GM23248 (cell line): ENCODE measurements at regions not wholly inside any gene's neighbourhood (a gene's known extent, or its start where the extent isn't known, plus 50 kb on each side); places are given as distances from the start of the nearest gene placed in this dataset.

Experiments used
- EZH2 ChIP-seq: fragments of 200-600 bp; sonication (generic); IDR thresholded peaks from 2 replicates; pipeline ENCODE4 v1.6.1; 2018; ENCODE audit warnings: antibody characterized with exemption, mild to moderate bottlenecking; ENCODE audit not compliant: insufficient read depth, poor library complexity, severe bottlenecking
- EZH2phosphoT487 ChIP-seq: fragments of 200-600 bp; sonication (generic); IDR thresholded peaks from 2 replicates; pipeline ENCODE4 v1.6.1; 2018; ENCODE audit warnings: antibody characterized with exemption, moderate library complexity, mild to moderate bottlenecking, low read depth; ENCODE audit not compliant: insufficient read depth

DNA sequence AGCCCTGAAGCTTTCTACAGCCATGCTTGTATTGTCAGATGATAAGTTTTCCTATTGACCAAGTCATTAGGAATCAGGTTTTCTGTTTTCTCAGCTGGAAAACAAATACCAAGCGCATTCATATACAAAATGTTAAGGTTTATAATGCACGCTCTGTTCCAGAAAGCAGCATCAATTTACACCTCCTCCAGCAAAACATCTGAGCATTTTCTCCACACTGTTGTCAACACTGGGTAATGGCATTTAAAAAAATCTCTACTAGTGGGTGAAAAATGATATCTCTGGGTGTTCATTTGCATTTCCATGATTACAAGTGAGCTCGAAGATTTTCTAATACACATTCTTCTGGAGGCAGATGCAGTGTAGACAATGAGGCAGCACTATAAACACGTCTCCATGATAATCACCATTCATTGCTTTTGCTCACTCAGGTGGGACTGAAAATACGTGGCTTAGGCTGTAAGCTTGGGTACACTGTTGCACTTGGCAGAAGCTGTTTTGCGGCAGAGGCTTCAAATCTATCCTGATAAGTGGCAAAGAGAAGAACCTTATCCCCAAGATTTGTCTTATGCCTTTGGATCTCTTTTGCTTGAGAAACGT is 114.8 kb upstream of the PLPP4 start:
- TF ChIP-seq EZH2 (no peak), EZH2phosphoT487 (no peak)
